Mesenchymal stem cell (in vitro differentiated cells and primary cell): ENCODE measurements at regions not wholly inside any gene's neighbourhood (a gene's known extent, or its start where the extent isn't known, plus 50 kb on each side); places are given as distances from the start of the nearest gene placed in this dataset.

ENCODE experiments used
- DNase-seq: peaks from one replicate; pipeline ENCODE4 v3.0.0-alpha.2; 2013
- H2AFZ ChIP-seq: one replicate; pipeline ENCODE4 v1.6.1; 2013; ENCODE audit warnings: low read depth, mild to moderate bottlenecking, control low read depth, inconsistent platforms, low read length, moderate library complexity
- H2AK5ac ChIP-seq: 2 replicates; pipeline ENCODE4 v1.6.1; 2013; ENCODE audit warnings: low read length, moderate library complexity, mild to moderate bottlenecking, inconsistent platforms; ENCODE audit not compliant: severe bottlenecking
- H2BK120ac ChIP-seq: one replicate; pipeline ENCODE4 v1.6.1; 2013; ENCODE audit warnings: low read depth, mild to moderate bottlenecking, inconsistent platforms, low read length, moderate library complexity
- H2BK12ac ChIP-seq, 2 experiments: one replicate each; pipeline ENCODE4 v1.6.1; 2013; ENCODE audit warnings: inconsistent platforms in 2 of 2, low read length in 2 of 2, mild to moderate bottlenecking in 2 of 2, moderate library complexity in 2 of 2, control low read depth in 1 of 2
- H2BK15ac ChIP-seq: one replicate; pipeline ENCODE4 v1.6.1; 2013; ENCODE audit warnings: mild to moderate bottlenecking, low read depth, inconsistent platforms; ENCODE audit not compliant: poor library complexity, severe bottlenecking
- H2BK5ac ChIP-seq: 2 replicates; pipeline ENCODE4 v1.6.1; 2013; ENCODE audit warnings: low read depth, mild to moderate bottlenecking, low read length, control low read depth, inconsistent platforms; ENCODE audit not compliant: poor library complexity, severe bottlenecking
- H3K14ac ChIP-seq, 2 experiments: one replicate each; pipeline ENCODE4 v1.6.1; 2013; ENCODE audit warnings: inconsistent platforms in 2 of 2, low read length in 2 of 2, control low read depth in 1 of 2, mild to moderate bottlenecking in 1 of 2, moderate library complexity in 1 of 2
- H3K18ac ChIP-seq, 2 experiments: one replicate each; pipeline ENCODE4 v1.6.1; 2013; ENCODE audit warnings: inconsistent platforms in 2 of 2, low read length in 2 of 2, control low read depth in 1 of 2, low read depth in 1 of 2, mild to moderate bottlenecking in 1 of 2
- H3K23ac ChIP-seq, 2 experiments: one replicate each; pipeline ENCODE4 v1.6.1; 2013; ENCODE audit warnings: inconsistent platforms in 2 of 2, low read length in 2 of 2, mild to moderate bottlenecking in 2 of 2, moderate library complexity in 2 of 2, control low read depth in 1 of 2
- H3K27ac ChIP-seq: 2 replicates; pipeline ENCODE4 v1.5.1; 2013; ENCODE audit warnings: mild to moderate bottlenecking, moderate library complexity, low read length, control low read depth, inconsistent platforms; ENCODE audit not compliant: poor library complexity, severe bottlenecking
- H3K27me3 ChIP-seq, 2 experiments: 2 replicates each; pipeline versions ENCODE4 v1.6.1 to v1.7.0; 2013; ENCODE audit warnings: low read length in 2 of 2, mild to moderate bottlenecking in 2 of 2, moderate library complexity in 2 of 2, control low read depth in 1 of 2, inconsistent platforms in 1 of 2; ENCODE audit not compliant: control insufficient read depth in 1 of 2, insufficient read depth in 1 of 2
- H3K36me3 ChIP-seq, 2 experiments: 2 replicates each; pipeline versions ENCODE4 v1.6.1 to v1.7.0; 2013; ENCODE audit warnings: low read length in 2 of 2, control low read depth in 1 of 2, inconsistent platforms in 1 of 2, low read depth in 1 of 2, mild to moderate bottlenecking in 1 of 2; ENCODE audit not compliant: insufficient read depth in 2 of 2, control insufficient read depth in 1 of 2
- H3K4ac ChIP-seq, 2 experiments: one replicate each; pipeline ENCODE4 v1.6.1; 2013; ENCODE audit warnings: inconsistent platforms in 2 of 2, low read length in 2 of 2, mild to moderate bottlenecking in 2 of 2, moderate library complexity in 2 of 2, control low read depth in 1 of 2, low read depth in 1 of 2
- H3K4me1 ChIP-seq: 2 replicates; pipeline ENCODE4 v1.6.1; 2013; ENCODE audit warnings: low read depth, low read length, control low read depth; ENCODE audit not compliant: control insufficient read depth, insufficient read depth
- H3K4me2 ChIP-seq: 2 replicates; pipeline ENCODE4 v1.6.1; 2013; ENCODE audit warnings: low read length, mild to moderate bottlenecking, inconsistent platforms; ENCODE audit not compliant: poor library complexity, severe bottlenecking
- H3K4me3 ChIP-seq, 2 experiments: 2 replicates each; pipeline versions ENCODE4 v1.5.1 to v1.7.0; 2013; ENCODE audit warnings: low read length in 2 of 2, mild to moderate bottlenecking in 2 of 2, control low read depth in 1 of 2, low read depth in 1 of 2; ENCODE audit not compliant: insufficient read depth in 1 of 2
- H3K79me1 ChIP-seq: replicated peaks from 2 replicates; pipeline ENCODE4 v1.6.1; 2013; ENCODE audit warnings: mild to moderate bottlenecking, control low read depth, low read length, inconsistent platforms; ENCODE audit not compliant: poor library complexity, severe bottlenecking
- H3K9ac ChIP-seq: 2 replicates; pipeline ENCODE4 v1.7.0; 2013; ENCODE audit warnings: mild to moderate bottlenecking, low read length, moderate library complexity
- H3K9me3 ChIP-seq: 2 replicates; pipeline ENCODE4 v1.7.0; 2013; ENCODE audit warnings: mild to moderate bottlenecking, low read length; ENCODE audit not compliant: control insufficient read depth
- H4K8ac ChIP-seq: one replicate; pipeline ENCODE4 v1.6.1; 2013; ENCODE audit warnings: inconsistent platforms, mild to moderate bottlenecking, low read length, moderate library complexity
- H4K91ac ChIP-seq: one replicate; pipeline ENCODE4 v1.6.1; 2013; ENCODE audit warnings: mild to moderate bottlenecking, low read length, inconsistent platforms
- WGBS: methylation state at CpG from one replicate; pipeline ENCODE4 v1.1.7; 2013; ENCODE audit warnings: mixed read lengths; 5-methylcytosine and 5-hydroxymethylcytosine counted together

DNA sequence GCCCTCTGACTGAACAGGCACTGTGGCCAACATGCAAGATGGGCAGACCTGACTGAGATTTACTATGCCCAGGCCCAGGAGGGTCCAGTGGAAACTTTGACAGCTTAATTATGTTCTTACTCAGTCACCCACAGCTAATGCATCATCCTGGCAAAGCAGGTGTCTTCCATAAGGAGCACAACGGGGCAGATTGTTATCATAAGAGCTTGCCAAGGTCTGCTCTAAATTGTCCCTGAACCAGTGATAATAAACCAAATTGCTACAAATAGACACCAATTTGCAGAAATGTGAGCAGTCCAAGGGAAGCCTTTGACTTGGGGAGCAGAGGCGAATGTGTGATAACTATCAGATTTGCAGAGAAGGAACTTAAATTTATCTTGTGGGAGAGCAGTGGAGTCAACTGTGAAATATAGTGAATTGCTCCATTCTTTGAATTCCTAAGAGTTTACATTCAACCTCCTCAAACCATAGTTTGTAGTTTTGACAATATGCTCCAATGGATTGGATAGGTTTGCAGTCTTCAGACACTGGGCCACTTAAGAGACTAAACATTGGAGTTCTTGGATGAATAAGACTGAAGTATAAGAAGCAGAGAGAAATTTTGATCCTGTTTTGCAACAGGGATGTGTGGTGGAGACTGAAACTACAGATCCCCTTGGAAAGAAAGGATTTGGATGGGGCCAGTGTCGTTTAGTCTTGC, 494.7 kb downstream of the CCSER2 start:
- no peak overlapping the region for H4K91ac ChIP-seq
- no peak overlapping the region for H3K9ac ChIP-seq
- H2BK15ac ChIP-seq = no peak overlapping the region
- no peak overlapping the region for H2AFZ ChIP-seq
- no peaks in the 10 kb centered on the region for H3K9me3 ChIP-seq
- no peak overlapping the region for H3K4me2 ChIP-seq
- no peak overlapping the region for H3K4ac ChIP-seq
- no peak overlapping the region for H2BK120ac ChIP-seq
- WGBS = 30% methylated on average over 2 of the region's 3 CpGs
- H3K4me3 ChIP-seq = no peak overlapping the region
- H3K79me1 ChIP-seq = no peaks in the 10 kb centered on the region
- H2AK5ac ChIP-seq = peak overlapping the region; percentile 43
- H3K36me3 ChIP-seq = no peaks in the 10 kb centered on the region
- no peak overlapping the region for H2BK12ac ChIP-seq
- H3K27ac ChIP-seq = peak overlapping the region; percentile 69
- no peak overlapping the region for H3K14ac ChIP-seq
- H4K8ac ChIP-seq = no peak overlapping the region
- peaks cover 14% of the 10 kb centered on the region for H3K4me1 ChIP-seq
- H3K23ac ChIP-seq = no peak overlapping the region
- H3K27me3 ChIP-seq = no peaks in the 10 kb centered on the region
- no peak overlapping the region for H3K18ac ChIP-seq
- peak overlapping the region; percentile 25 for H2BK5ac ChIP-seq
- peak; percentile 20 for DNase-seq

DNA sequence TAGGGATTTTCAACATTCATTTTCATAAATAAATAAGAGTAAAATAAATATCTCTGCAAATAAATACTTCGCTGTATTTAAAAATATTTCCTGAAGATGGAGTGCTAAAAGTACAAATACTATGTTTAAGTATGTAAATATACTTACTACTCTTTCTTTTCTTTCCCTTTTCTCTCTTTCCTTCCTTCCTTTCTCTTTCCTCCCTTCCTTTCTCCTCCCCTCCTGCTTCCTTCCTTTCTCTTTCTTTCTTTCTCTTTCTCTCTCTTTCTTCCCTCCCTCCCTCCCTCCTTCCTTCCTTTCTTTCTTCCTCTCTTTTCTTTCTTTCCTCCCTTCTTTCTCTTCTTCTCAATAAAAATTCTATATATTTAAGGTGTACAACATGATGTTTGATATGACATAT, 496.1 kb downstream of the CCSER2 start:
- Histone ChIP-seq H3K36me3 (no peaks in the 10 kb centered on the region), H3K9ac (no peak overlapping the region), H3K27ac (no peak overlapping the region), H3K4me3 (no peak overlapping the region), H3K14ac (no peak overlapping the region), H3K23ac (no peak overlapping the region), H2AFZ (no peak overlapping the region), H2BK5ac (no peak overlapping the region), H3K4me2 (no peak overlapping the region), H4K91ac (no peak overlapping the region), H3K4me1 (peaks cover 19% of the 10 kb centered on the region), H2BK12ac (no peak overlapping the region), H3K79me1 (no peaks in the 10 kb centered on the region), H4K8ac (no peak overlapping the region), H2BK15ac (no peak overlapping the region), H3K18ac (no peak overlapping the region), H2BK120ac (no peak overlapping the region), H3K9me3 (no peaks in the 10 kb centered on the region), H3K27me3 (no peaks in the 10 kb centered on the region), H3K4ac (no peak overlapping the region), H2AK5ac (no peak overlapping the region)
- DNase-seq = no peak
- WGBS = 100% methylated on average over 1 of the region's 1 CpG

DNA sequence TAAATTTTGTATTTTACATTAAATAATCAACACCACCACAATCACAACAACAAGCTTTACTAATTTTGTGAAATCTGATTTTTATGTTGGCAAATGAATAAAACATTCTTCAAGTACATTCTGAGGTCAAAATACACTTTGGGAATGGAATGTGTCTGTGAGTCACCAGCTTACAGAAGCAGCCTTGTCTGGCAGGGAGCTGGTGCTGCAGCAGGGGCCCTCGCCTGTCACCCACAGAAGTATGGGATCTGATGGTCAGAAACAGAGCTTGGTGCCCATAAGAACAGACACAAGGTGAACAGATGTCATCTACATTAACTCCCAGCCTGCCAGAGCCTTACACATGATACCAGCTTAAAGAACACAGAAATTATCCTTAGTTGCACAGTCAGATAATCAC, 496.9 kb downstream of the CCSER2 start:
- Histone ChIP-seq H3K27ac (peak overlapping the region; percentile 79), H3K27me3 (no peaks in the 10 kb centered on the region), H2BK120ac (no peak overlapping the region), H2BK5ac (no peak overlapping the region), H3K18ac (no peak overlapping the region), H3K4ac (no peak overlapping the region), H4K91ac (no peak overlapping the region), H3K79me1 (no peaks in the 10 kb centered on the region), H4K8ac (no peak overlapping the region), H3K9me3 (no peaks in the 10 kb centered on the region), H2AK5ac (no peak overlapping the region), H3K4me1 (peaks cover 21% of the 10 kb centered on the region), H2AFZ (no peak overlapping the region), H2BK12ac (no peak overlapping the region), H3K23ac (no peak overlapping the region), H3K14ac (no peak overlapping the region), H3K4me2 (no peak overlapping the region), H3K4me3 (no peak overlapping the region), H2BK15ac (no peak overlapping the region), H3K9ac (no peak overlapping the region), H3K36me3 (no peaks in the 10 kb centered on the region)
- WGBS = 7% methylated on average over 1 of the region's 1 CpG
- DNase-seq = peak; percentile 70

DNA sequence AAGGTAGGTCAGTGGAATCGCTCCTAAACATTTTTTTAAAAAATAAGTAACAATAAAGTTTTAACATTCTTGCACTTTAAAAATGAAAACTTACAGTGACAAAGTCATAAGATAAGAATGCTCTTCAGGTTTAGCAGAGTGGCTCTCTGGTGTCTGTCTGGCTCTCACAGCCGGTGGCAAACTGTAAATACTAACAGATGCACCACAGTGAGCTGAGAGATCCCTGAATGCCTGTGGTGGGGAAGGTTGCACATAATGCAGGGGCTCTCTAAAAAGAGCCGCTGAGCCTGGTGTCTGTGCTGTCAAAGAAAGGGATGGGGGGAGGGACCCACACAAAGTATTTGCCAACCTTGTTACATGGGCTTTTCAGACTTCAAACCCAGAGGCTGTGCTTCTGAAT, 498.3 kb downstream of the CCSER2 start:
- Histone ChIP-seq H4K8ac (no peak overlapping the region), H3K18ac (no peak overlapping the region), H2BK15ac (no peak overlapping the region), H3K14ac (no peak overlapping the region), H3K4ac (no peak overlapping the region), H2AK5ac (no peak overlapping the region), H3K23ac (no peak overlapping the region), H3K4me1 (peaks cover 16% of the 10 kb centered on the region), H3K79me1 (no peaks in the 10 kb centered on the region), H3K9ac (no peak overlapping the region), H2AFZ (no peak overlapping the region), H2BK5ac (no peak overlapping the region), H3K9me3 (no peaks in the 10 kb centered on the region), H3K27me3 (no peaks in the 10 kb centered on the region), H3K27ac (peak overlapping the region; percentile 61), H3K36me3 (no peaks in the 10 kb centered on the region), H2BK120ac (no peak overlapping the region), H4K91ac (no peak overlapping the region), H3K4me2 (no peak overlapping the region), H2BK12ac (no peak overlapping the region), H3K4me3 (no peak overlapping the region)
- 3% methylated on average over 2 of the region's 3 CpGs for WGBS
- peak; percentile 14 for DNase-seq
